ENCODE measurements at regions not wholly inside any gene's neighbourhood (a gene's known extent, or its start where the extent isn't known, plus 50 kb on each side); places are given as distances from the start of the nearest gene placed in this dataset.

DNA sequence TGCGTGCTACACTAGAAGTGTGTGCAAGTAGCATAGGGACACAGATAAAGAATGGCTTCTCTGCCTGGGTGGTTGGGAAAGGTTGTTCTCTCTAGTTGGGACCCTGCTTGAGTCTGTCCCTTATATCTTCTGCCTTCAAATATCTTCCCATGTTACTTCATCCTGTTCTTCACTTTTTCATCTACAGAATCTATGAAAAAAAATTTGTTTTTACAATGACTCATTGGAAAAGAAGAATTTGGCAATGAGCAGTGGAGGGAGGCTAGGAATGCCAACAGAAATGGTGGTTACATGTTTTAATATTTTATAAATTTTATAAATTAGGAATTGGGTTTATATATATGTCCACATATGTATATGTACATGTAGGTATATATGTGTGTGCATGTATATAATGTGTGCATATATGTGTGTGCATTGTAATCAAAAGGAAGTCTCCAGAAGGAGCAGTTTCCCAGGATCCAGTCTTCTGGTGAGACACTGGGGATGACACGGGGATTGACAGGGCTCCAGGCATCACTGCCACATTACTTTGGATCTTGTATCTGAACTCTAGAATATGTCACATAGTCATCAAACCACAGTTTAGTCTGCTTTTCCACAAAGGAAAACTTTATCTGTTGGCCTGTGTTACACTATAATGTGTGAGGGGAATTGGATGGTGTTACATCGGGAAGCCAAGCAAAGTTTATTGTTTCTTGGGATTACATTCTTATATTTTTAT is 75.3 kb upstream of the RIPOR2 start:
- Histone ChIP-seq H3K9me3 (ENCODE audit: control insufficient read depth in 5 of 5, low read length in 5 of 5) (no peaks in the 10 kb centered on the region), H3K4me1 (ENCODE audit: control insufficient read depth in 5 of 5, insufficient read depth in 5 of 5, low read length in 5 of 5) (peaks cover 5 to 27% (median 26%) of the 10 kb centered on the region in 5 donors), H3K27me3 (ENCODE audit: control insufficient read depth in 5 of 5, insufficient read depth in 4 of 5, low read length in 5 of 5) (no peaks in the 10 kb centered on the region), H3K27ac (ENCODE audit: low read depth, low read length) (no peak overlapping the region), H3K9ac (ENCODE audit: low read length in 5 of 5) (no peak overlapping the region), H3K4me3 (ENCODE audit: low read depth in 1 of 5, low read length in 5 of 5) (no peak overlapping the region), H3K36me3 (ENCODE audit: control insufficient read depth in 5 of 5, insufficient read depth in 5 of 5, low read length in 5 of 5) (no peaks in the 10 kb centered on the region)

DNA sequence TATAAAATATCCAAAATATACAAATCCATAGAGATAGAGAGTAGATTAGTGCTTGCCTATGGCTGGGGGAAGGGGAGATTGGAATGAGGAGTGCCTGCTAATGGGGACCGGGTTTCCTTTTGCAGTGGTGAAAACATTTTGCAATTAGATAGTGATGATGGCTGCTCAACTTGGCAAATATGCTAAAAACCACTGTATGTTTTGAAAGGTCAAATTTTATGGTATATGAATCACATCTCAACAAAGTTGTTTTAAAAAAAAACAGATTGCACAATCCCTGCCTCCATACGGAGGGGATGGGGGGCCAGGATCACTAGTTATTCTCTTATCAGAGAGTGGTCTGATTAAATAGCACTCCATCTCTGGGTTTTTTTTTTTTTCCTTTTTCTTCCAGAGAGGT is 76.9 kb upstream of the RIPOR2 start:
- Histone ChIP-seq H3K9ac (ENCODE audit: low read length in 5 of 5) (no peak overlapping the region), H3K9me3 (ENCODE audit: control insufficient read depth in 5 of 5, low read length in 5 of 5) (no peaks in the 10 kb centered on the region), H3K27ac (ENCODE audit: low read depth, low read length) (no peak overlapping the region), H3K36me3 (ENCODE audit: control insufficient read depth in 5 of 5, insufficient read depth in 5 of 5, low read length in 5 of 5) (no peaks in the 10 kb centered on the region), H3K4me3 (ENCODE audit: low read depth in 1 of 5, low read length in 5 of 5) (no peak overlapping the region), H3K4me1 (ENCODE audit: control insufficient read depth in 5 of 5, insufficient read depth in 5 of 5, low read length in 5 of 5) (peaks cover 3 to 14% (median 11%) of the 10 kb centered on the region in 5 donors), H3K27me3 (ENCODE audit: control insufficient read depth in 5 of 5, insufficient read depth in 4 of 5, low read length in 5 of 5) (no peaks in the 10 kb centered on the region)

DNA sequence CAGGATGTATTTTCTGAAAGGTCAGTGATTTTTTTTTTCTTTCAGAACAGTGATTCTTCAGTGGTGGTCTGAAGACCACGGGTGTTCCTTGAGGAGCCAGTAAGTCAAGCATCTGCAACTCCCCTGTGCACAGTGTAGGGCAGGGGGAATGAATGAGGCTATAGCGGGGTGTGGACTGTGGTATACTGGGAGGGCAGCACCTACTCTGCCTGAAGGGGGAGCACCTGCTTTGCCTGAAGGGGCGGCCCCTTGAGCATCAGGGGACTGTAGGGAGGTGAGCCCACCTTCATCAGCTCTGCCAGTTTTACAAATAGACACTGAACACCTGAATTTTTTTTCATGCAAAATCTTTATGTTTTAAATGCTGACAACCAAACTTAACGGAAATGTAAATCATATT is 77.5 kb upstream of the RIPOR2 start:
- peaks cover 3 to 13% (median 10%) of the 10 kb centered on the region in 5 donors for H3K4me1 ChIP-seq (ENCODE audit: control insufficient read depth in 5 of 5, insufficient read depth in 5 of 5, low read length in 5 of 5)
- H3K4me3 ChIP-seq (ENCODE audit: low read depth in 1 of 5, low read length in 5 of 5), result no peak overlapping the region
- H3K9me3 ChIP-seq (ENCODE audit: control insufficient read depth in 5 of 5, low read length in 5 of 5), result no peaks in the 10 kb centered on the region
- H3K27ac ChIP-seq (ENCODE audit: low read depth, low read length), result no peak overlapping the region
- no peaks in the 10 kb centered on the region for H3K27me3 ChIP-seq (ENCODE audit: control insufficient read depth in 5 of 5, insufficient read depth in 4 of 5, low read length in 5 of 5)
- H3K36me3 ChIP-seq (ENCODE audit: control insufficient read depth in 5 of 5, insufficient read depth in 5 of 5, low read length in 5 of 5), result no peaks in the 10 kb centered on the region
- no peak overlapping the region for H3K9ac ChIP-seq (ENCODE audit: low read length in 5 of 5)

DNA sequence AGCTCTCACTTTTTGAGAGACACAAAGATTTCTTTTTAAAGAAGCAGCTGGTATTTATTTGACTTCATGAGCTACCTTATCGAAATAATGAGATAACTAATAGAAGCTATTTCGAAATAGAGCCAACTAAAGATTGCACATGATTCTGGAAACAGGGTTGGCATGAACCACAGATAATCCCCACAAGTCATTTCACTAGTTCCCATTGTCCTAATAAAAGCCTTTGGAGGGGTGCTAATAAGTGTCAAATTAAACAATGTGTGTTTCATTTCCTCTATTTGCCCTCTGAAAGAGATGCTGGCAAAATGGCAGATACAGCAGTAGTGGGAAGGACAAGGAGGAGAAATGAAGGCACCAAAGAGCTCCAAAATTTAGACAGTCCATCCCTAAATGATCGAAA is 78.6 kb upstream of the RIPOR2 start:
- Histone ChIP-seq H3K9me3 (ENCODE audit: control insufficient read depth in 5 of 5, low read length in 5 of 5) (no peaks in the 10 kb centered on the region), H3K27me3 (ENCODE audit: control insufficient read depth in 5 of 5, insufficient read depth in 4 of 5, low read length in 5 of 5) (no peaks in the 10 kb centered on the region), H3K27ac (ENCODE audit: low read depth, low read length) (no peak overlapping the region), H3K4me3 (ENCODE audit: low read depth in 1 of 5, low read length in 5 of 5) (no peak overlapping the region), H3K4me1 (ENCODE audit: control insufficient read depth in 5 of 5, insufficient read depth in 5 of 5, low read length in 5 of 5) (peaks cover 3 to 13% (median 10%) of the 10 kb centered on the region in 5 donors), H3K9ac (ENCODE audit: low read length in 5 of 5) (no peak overlapping the region), H3K36me3 (ENCODE audit: control insufficient read depth in 5 of 5, insufficient read depth in 5 of 5, low read length in 5 of 5) (no peaks in the 10 kb centered on the region)

DNA sequence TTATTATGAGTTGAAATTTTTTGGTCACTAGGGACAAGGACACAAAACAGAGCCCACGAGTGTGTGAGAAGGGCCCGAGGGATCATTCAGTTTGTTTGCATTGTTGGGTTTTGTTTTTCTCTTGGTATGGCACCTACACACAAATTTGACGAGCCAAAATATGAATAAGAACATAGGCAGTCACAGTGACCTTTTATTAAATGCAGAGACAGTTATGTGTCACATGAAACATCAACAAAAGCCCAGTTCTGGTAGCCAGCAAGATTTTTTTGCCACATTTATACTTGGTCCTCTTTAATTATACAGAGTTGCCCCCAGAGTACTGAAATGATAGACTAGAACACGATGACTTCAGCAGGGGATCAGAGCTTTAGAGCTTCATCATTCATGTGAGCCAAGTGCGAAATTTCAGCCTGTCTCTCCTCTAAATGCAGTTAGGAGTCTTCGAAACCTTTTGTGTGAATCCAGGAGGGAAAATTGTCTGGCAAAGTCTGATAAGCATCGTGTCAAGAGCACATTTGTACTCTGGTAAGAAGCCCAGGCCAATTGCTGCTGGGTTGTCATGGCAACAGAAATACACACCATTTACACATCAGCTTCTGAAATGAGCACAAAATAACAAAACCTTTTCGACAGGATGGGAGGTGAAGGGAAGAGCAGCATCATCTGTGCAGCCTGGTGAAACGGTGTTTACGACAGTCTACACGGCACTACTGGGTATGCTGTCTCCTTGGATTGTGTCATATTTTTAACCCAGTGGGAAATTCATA is 79.2 kb upstream of the RIPOR2 start:
- Histone ChIP-seq H3K4me1 (ENCODE audit: control insufficient read depth in 5 of 5, insufficient read depth in 5 of 5, low read length in 5 of 5) (peaks cover 3 to 13% (median 10%) of the 10 kb centered on the region in 5 donors), H3K27ac (ENCODE audit: low read depth, low read length) (peak overlapping the region; percentile 9), H3K9me3 (ENCODE audit: control insufficient read depth in 5 of 5, low read length in 5 of 5) (no peaks in the 10 kb centered on the region), H3K9ac (ENCODE audit: low read length in 5 of 5) (no peak overlapping the region), H3K36me3 (ENCODE audit: control insufficient read depth in 5 of 5, insufficient read depth in 5 of 5, low read length in 5 of 5) (no peaks in the 10 kb centered on the region), H3K27me3 (ENCODE audit: control insufficient read depth in 5 of 5, insufficient read depth in 4 of 5, low read length in 5 of 5) (no peaks in the 10 kb centered on the region), H3K4me3 (ENCODE audit: low read depth in 1 of 5, low read length in 5 of 5) (no peak overlapping the region)

DNA sequence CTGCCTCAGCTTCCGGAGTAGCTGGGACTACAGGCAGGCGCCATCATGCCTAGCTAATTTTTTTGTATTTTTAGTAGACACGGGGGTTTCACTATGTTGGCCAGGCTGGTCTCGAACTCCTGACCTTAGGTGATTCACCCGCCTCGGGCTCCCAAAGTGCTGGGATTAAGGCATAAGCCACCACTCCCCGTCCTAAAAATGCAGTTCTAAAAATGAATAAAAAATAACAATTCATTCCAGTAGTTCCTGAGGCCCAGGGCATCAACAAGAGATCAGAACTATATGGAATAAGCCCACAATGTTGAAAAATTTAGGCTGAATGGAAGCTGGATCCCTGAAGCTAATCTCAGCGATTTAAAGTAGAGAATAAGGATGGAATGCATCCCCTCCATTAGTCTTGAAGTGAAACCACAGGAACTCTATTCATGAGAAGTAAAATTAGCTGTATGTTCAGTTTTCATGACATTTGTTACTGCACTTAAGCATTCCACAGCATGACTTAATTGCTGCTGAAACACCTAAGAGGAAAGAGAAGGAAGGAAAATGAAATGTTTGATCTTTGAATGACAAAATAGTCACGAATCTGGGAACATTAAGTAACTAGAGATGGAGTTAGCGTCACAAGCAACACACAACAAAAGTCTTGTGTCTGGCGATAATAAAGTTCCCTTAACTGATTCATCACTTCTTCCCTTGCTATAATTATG is 80.4 kb upstream of the RIPOR2 start:
- H3K36me3 ChIP-seq (ENCODE audit: control insufficient read depth in 5 of 5, insufficient read depth in 5 of 5, low read length in 5 of 5), result no peaks in the 10 kb centered on the region
- no peaks in the 10 kb centered on the region for H3K27me3 ChIP-seq (ENCODE audit: control insufficient read depth in 5 of 5, insufficient read depth in 4 of 5, low read length in 5 of 5)
- H3K9ac ChIP-seq (ENCODE audit: low read length in 5 of 5), result no peak overlapping the region
- peaks cover 3 to 13% (median 10%) of the 10 kb centered on the region in 5 donors for H3K4me1 ChIP-seq (ENCODE audit: control insufficient read depth in 5 of 5, insufficient read depth in 5 of 5, low read length in 5 of 5)
- no peak overlapping the region for H3K4me3 ChIP-seq (ENCODE audit: low read depth in 1 of 5, low read length in 5 of 5)
- no peaks in the 10 kb centered on the region for H3K9me3 ChIP-seq (ENCODE audit: control insufficient read depth in 5 of 5, low read length in 5 of 5)
- H3K27ac ChIP-seq (ENCODE audit: low read depth, low read length), result no peak overlapping the region

DNA sequence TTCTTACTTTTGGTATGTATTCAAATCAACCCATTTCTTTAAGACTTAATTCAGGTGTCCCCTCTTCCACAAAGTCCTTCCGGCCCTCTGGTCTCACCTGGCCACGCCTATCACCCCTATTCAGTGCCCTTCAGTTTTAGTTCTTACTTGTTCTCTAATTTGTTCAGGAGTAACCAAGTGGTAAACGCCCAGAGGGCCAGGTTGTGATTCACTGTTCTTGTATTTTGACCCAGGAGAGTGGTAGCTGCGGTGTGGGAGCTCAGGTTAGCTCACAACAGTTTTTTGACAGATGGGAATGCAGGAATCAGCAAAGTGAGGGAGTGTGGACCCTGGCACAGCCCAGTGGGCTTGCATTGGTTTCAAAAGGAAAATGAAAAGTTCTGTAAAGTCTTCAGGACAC is 81.7 kb upstream of the RIPOR2 start:
- Histone ChIP-seq H3K9ac (ENCODE audit: low read length in 5 of 5) (no peak overlapping the region), H3K4me1 (ENCODE audit: control insufficient read depth in 5 of 5, insufficient read depth in 5 of 5, low read length in 5 of 5) (peaks cover 3 to 13% (median 10%) of the 10 kb centered on the region in 5 donors), H3K9me3 (ENCODE audit: control insufficient read depth in 5 of 5, low read length in 5 of 5) (no peaks in the 10 kb centered on the region), H3K4me3 (ENCODE audit: low read depth in 1 of 5, low read length in 5 of 5) (no peak overlapping the region), H3K36me3 (ENCODE audit: control insufficient read depth in 5 of 5, insufficient read depth in 5 of 5, low read length in 5 of 5) (no peaks in the 10 kb centered on the region), H3K27ac (ENCODE audit: low read depth, low read length) (no peak overlapping the region), H3K27me3 (ENCODE audit: control insufficient read depth in 5 of 5, insufficient read depth in 4 of 5, low read length in 5 of 5) (no peaks in the 10 kb centered on the region)

DNA sequence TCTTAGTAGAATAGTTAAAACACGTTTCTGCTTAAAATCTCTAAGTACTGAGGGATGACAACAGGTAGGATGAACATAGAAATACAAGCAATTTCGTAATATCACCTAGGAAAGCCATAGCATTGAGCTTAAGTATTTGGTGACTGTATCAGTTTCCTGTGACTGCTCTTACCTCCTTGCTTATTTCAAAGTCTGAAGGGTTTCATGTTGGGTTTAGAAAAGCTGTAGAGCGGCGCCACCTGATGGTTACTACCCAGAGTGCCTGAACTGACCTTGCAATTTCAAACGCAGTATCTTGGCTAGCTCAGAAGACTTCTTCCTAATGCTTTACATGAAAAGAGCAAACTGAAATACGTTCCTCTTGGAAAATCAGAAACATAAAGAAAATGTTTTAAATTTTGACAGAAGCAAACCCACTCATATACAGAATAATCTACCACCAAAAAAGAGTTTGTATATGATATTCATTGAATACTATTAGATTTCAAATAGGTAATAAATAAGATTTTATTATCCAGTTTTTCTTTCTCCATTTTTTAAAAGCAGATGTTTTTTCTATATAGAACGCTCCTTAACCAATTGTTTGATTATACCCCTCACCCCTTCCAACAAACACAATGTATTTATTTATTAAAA is 82.3 kb upstream of the RIPOR2 start:
- Histone ChIP-seq H3K9ac (ENCODE audit: low read length in 5 of 5) (no peak overlapping the region), H3K4me1 (ENCODE audit: control insufficient read depth in 5 of 5, insufficient read depth in 5 of 5, low read length in 5 of 5) (peaks cover 3 to 13% (median 10%) of the 10 kb centered on the region in 5 donors), H3K9me3 (ENCODE audit: control insufficient read depth in 5 of 5, low read length in 5 of 5) (no peaks in the 10 kb centered on the region), H3K27ac (ENCODE audit: low read depth, low read length) (no peak overlapping the region), H3K27me3 (ENCODE audit: control insufficient read depth in 5 of 5, insufficient read depth in 4 of 5, low read length in 5 of 5) (no peaks in the 10 kb centered on the region), H3K36me3 (ENCODE audit: control insufficient read depth in 5 of 5, insufficient read depth in 5 of 5, low read length in 5 of 5) (no peaks in the 10 kb centered on the region), H3K4me3 (ENCODE audit: low read depth in 1 of 5, low read length in 5 of 5) (no peak overlapping the region)

DNA sequence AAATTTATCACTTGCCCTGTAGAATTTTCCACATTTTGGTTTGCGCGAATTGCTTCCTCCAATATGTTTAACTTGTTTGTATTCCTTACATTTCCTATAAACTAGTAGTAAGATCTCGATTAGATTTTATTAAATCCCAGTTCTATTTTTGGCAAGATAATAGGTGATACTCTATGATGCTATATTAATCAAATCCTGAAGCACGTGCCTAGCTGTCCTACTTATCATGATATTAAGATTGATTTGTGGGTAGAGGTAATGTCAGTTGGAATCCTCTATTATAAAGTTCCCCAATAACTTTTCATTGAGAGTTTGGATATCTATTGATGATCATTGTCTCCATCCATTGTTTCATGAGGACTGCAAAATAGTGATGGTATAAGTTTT is 82.8 kb upstream of the RIPOR2 start:
- no peaks in the 10 kb centered on the region for H3K27me3 ChIP-seq (ENCODE audit: control insufficient read depth in 5 of 5, insufficient read depth in 4 of 5, low read length in 5 of 5)
- H3K36me3 ChIP-seq (ENCODE audit: control insufficient read depth in 5 of 5, insufficient read depth in 5 of 5, low read length in 5 of 5), result no peaks in the 10 kb centered on the region
- H3K9me3 ChIP-seq (ENCODE audit: control insufficient read depth in 5 of 5, low read length in 5 of 5), result no peaks in the 10 kb centered on the region
- peaks cover 3 to 13% (median 10%) of the 10 kb centered on the region in 5 donors for H3K4me1 ChIP-seq (ENCODE audit: control insufficient read depth in 5 of 5, insufficient read depth in 5 of 5, low read length in 5 of 5)
- H3K27ac ChIP-seq (ENCODE audit: low read depth, low read length), result no peak overlapping the region
- no peak overlapping the region for H3K4me3 ChIP-seq (ENCODE audit: low read depth in 1 of 5, low read length in 5 of 5)
- H3K9ac ChIP-seq (ENCODE audit: low read length in 5 of 5), result no peak overlapping the region
